ENCODE measurements at regions not wholly inside any gene's neighbourhood (a gene's known extent, or its start where the extent isn't known, plus 50 kb on each side); places are given as distances from the start of the nearest gene placed in this dataset.

DNA sequence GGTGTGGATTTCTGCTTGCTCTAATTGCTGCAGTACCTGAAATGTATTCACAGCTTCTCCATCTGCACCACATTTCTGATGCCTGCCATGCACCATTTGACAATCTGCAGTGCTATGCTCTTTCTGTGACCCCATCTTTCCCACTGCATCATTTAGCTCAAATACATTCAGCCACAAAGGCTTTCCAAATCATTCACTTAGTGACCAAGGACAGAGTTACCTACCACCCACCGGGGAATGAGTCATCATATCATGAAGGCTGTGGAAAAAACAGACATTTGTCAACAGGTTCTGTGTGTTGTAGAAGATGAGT is 465.5 kb upstream of the ATP2B1 start:
- Histone ChIP-seq H3K4me3 (ENCODE audit: low read length in 2 of 2) (no peak overlapping the region), H3K27me3 (ENCODE audit: control insufficient read depth in 1 of 2, insufficient read depth in 2 of 2, low read length in 1 of 2) (no peaks in the 10 kb centered on the region), H3K27ac (ENCODE audit: low read depth in 1 of 2, low read length in 2 of 2) (no peak overlapping the region), H3K4me1 (ENCODE audit: control insufficient read depth in 1 of 2, insufficient read depth in 2 of 2, low read length in 2 of 2) (no peaks in the 10 kb centered on the region), H3K9me3 (ENCODE audit: control insufficient read depth, low read length) (no peaks in the 10 kb centered on the region), H3K36me3 (ENCODE audit: control insufficient read depth in 1 of 2, insufficient read depth in 2 of 2, low read length in 1 of 2) (no peaks in the 10 kb centered on the region)
- WGBS, 2 donors, result 74 to 79% methylated on average over 1 of the region's 1 CpG
- intact Hi-C loops (cut with DNase I), result no loop called here
- ATAC-seq (ENCODE audit: low FRiP score), result no peak
- no peak for DNase-seq

DNA sequence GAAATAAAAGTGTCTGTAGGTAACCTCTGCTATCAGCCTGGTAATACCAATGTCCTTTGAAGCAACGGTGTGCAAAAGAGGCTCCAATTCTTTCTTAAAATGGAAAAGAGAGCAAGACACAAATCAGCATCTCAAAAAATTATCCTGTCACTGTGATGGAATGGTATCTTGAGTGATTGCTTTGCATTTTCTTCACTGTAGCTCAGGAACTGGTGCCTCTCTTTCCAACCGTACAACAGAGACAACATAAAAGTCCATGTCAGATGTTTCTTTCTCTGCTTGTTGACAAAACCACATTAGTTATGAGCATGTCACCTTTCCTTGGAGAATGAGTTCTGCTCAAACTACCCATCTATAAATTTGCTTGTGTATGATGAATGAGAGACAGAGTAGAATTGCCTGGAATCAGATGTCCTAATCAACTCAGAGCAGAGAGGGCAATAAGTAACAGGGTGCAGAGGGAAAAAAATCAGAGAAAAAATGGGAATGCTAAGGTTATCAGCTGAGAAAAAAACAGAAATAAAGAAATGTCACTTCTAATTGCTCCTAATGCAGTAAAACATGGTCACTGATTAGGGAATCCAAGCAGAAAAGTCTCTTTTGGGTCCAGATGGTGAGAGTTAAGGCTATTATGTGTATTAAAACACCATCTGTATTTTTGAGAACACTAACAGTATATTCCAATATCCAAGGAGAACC is 465.0 kb upstream of the ATP2B1 start:
- no peaks in the 10 kb centered on the region for H3K9me3 ChIP-seq (ENCODE audit: control insufficient read depth, low read length)
- no peak overlapping the region for H3K27ac ChIP-seq (ENCODE audit: low read depth in 1 of 2, low read length in 2 of 2)
- H3K36me3 ChIP-seq (ENCODE audit: control insufficient read depth in 1 of 2, insufficient read depth in 2 of 2, low read length in 1 of 2), result no peaks in the 10 kb centered on the region
- H3K4me1 ChIP-seq (ENCODE audit: control insufficient read depth in 1 of 2, insufficient read depth in 2 of 2, low read length in 2 of 2), result no peaks in the 10 kb centered on the region
- no peaks in the 10 kb centered on the region for H3K27me3 ChIP-seq (ENCODE audit: control insufficient read depth in 1 of 2, insufficient read depth in 2 of 2, low read length in 1 of 2)
- WGBS, 2 donors, result 84 to 91% methylated on average over 2 of the region's 2 CpGs
- intact Hi-C loops (cut with DNase I), result no loop called here
- H3K4me3 ChIP-seq (ENCODE audit: low read length in 2 of 2), result no peak overlapping the region
- ATAC-seq (ENCODE audit: low FRiP score) (no peak), DNase-seq (no peak)

DNA sequence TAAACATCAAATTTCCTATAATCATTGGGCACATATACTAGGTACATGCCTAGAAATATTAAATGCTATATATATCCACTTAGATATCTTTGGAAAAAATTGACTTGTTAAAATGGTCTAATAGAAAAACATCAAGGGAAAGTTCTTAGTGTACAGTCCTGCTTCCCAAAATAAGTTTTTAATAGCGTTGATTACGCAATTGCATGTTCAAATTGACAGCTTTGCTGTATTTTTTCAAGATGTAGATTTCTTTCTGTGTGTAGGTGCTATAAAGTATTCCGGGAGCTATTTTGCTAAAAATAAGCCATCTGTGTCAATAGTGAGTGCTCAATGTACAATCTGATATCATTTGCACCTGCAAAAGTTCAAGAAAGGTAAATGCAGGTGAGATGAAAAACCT is 463.9 kb upstream of the ATP2B1 start:
- no peaks in the 10 kb centered on the region for H3K27me3 ChIP-seq (ENCODE audit: control insufficient read depth in 1 of 2, insufficient read depth in 2 of 2, low read length in 1 of 2)
- no peak overlapping the region for H3K27ac ChIP-seq (ENCODE audit: low read depth in 1 of 2, low read length in 2 of 2)
- H3K4me1 ChIP-seq (ENCODE audit: control insufficient read depth in 1 of 2, insufficient read depth in 2 of 2, low read length in 2 of 2), result no peaks in the 10 kb centered on the region
- DNase-seq (no peak), ATAC-seq (ENCODE audit: low FRiP score) (no peak)
- H3K36me3 ChIP-seq (ENCODE audit: control insufficient read depth in 1 of 2, insufficient read depth in 2 of 2, low read length in 1 of 2), result no peaks in the 10 kb centered on the region
- no peak overlapping the region for H3K4me3 ChIP-seq (ENCODE audit: low read length in 2 of 2)
- H3K9me3 ChIP-seq (ENCODE audit: control insufficient read depth, low read length), result no peaks in the 10 kb centered on the region
- intact Hi-C loops (cut with DNase I), result no loop called here
- WGBS, 2 donors, result 92 to 93% methylated on average over 3 of the region's 3 CpGs

DNA sequence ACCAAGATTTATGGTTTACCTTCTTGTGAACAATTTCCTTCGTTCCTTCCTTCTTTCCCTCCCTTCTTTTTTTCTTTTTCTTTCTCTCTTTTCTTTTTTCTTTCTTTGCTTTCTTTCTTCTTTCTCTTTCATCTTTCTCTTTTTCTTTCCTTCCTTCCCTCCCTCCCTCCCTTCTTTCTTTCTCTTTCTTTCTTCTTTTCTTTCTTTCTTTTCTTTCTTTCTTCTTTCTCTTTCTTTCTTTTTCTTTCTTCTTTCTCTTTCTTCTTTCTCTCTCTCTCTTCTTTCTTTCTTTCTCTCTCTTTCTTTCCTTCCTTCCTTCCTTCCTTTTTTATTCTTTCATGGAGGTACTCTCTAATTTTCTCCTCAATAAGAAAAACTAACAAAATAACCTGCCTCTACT is 462.1 kb upstream of the ATP2B1 start:
- no peak for ATAC-seq (ENCODE audit: low FRiP score)
- Histone ChIP-seq H3K27me3 (ENCODE audit: control insufficient read depth in 1 of 2, insufficient read depth in 2 of 2, low read length in 1 of 2) (no peaks in the 10 kb centered on the region), H3K9me3 (ENCODE audit: control insufficient read depth, low read length) (no peaks in the 10 kb centered on the region), H3K36me3 (ENCODE audit: control insufficient read depth in 1 of 2, insufficient read depth in 2 of 2, low read length in 1 of 2) (no peaks in the 10 kb centered on the region), H3K4me1 (ENCODE audit: control insufficient read depth in 1 of 2, insufficient read depth in 2 of 2, low read length in 2 of 2) (no peaks in the 10 kb centered on the region), H3K27ac (ENCODE audit: low read depth in 1 of 2, low read length in 2 of 2) (no peak overlapping the region), H3K4me3 (ENCODE audit: low read length in 2 of 2) (no peak overlapping the region)
- intact Hi-C loops (cut with DNase I), result no loop called here
- no peak for DNase-seq
- 62 to 76% methylated on average over 1 of the region's 1 CpG for WGBS, 2 donors

DNA sequence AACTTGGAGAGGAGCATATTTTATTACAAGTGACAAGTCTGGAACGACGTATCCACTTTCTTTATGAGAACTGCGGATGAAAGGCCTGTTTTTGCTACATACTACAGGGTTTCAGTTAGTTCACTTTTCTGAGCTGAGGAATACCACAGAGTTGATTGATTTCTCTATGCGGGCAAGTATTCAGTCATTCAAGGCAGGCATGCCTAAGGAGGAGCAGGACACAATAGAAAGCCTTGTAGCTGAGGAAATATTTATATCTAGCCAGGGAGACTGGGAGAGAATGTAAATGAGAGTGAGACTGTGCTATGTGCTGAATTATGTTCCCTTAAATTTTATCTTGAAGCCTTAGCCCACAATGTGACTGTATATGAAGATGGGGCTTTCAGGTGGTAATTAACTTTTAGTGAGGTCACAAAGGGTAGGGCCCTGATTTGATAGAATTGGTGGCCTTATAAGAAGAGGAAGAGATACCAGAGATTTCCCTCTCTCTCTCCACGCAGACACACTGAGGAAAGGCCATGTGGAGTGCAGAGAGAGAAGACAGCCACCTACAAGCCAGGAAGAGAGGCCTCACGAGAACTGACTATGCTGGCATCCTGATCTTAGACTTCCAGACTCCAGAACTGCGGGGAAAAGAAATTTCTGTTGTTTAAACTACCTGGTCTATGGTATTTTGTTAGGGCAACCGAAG is 459.0 kb upstream of the ATP2B1 start:
- no peaks in the 10 kb centered on the region for H3K9me3 ChIP-seq (ENCODE audit: control insufficient read depth, low read length)
- H3K27ac ChIP-seq (ENCODE audit: low read depth in 1 of 2, low read length in 2 of 2), result no peak overlapping the region
- no peak for ATAC-seq (ENCODE audit: low FRiP score)
- intact Hi-C loops (cut with DNase I), result no loop called here
- H3K4me1 ChIP-seq (ENCODE audit: control insufficient read depth in 1 of 2, insufficient read depth in 2 of 2, low read length in 2 of 2), result no peaks in the 10 kb centered on the region
- WGBS, 2 donors, result 87 to 90% methylated on average over 8 of the region's 8 CpGs
- no peaks in the 10 kb centered on the region for H3K27me3 ChIP-seq (ENCODE audit: control insufficient read depth in 1 of 2, insufficient read depth in 2 of 2, low read length in 1 of 2)
- H3K4me3 ChIP-seq (ENCODE audit: low read length in 2 of 2), result no peak overlapping the region
- DNase-seq, result no peak
- H3K36me3 ChIP-seq (ENCODE audit: control insufficient read depth in 1 of 2, insufficient read depth in 2 of 2, low read length in 1 of 2), result no peaks in the 10 kb centered on the region

DNA sequence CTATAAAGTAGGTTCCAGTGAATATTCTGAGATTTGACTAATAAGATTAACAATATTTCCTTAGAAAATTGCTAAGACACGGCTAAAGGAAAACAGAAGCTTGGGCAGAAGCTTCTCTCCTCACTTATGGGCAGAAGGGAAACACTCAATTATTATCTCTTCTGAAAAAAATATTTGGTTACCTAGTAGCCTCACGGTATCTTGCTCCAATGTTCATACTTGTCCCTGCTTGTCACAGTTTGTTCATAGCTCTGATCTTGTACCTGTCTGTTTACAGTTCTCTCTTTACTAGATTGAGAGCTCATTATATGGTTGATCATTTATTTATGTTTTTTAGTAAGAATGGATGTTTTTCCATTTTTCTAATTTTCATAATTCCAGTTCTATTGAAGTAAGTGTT is 458.0 kb upstream of the ATP2B1 start:
- intact Hi-C loops (cut with DNase I), result no loop called here
- no peak for DNase-seq

DNA sequence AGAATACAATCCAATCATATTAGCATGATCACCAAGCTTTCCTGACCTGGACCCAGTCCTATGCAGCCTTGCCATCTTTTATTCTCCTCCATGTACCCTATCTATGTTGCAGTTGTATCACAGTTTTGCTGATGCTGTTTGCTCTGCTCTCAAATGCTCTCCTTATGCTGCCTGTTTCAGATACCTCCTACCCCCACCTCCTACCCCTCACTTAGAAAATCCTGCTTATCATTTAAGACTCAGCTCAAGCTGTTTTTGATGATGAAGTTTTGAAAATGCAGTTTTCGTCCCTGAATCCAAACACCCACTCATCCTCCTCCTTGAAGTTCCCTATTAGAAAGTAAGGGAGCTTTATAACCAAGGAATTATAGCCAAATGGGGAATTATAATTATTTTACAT is 457.4 kb upstream of the ATP2B1 start:
- Histone ChIP-seq H3K27ac (ENCODE audit: low read depth in 1 of 2, low read length in 2 of 2) (no peak overlapping the region), H3K4me1 (ENCODE audit: control insufficient read depth in 1 of 2, insufficient read depth in 2 of 2, low read length in 2 of 2) (no peaks in the 10 kb centered on the region), H3K4me3 (ENCODE audit: low read length in 2 of 2) (no peak overlapping the region), H3K36me3 (ENCODE audit: control insufficient read depth in 1 of 2, insufficient read depth in 2 of 2, low read length in 1 of 2) (no peaks in the 10 kb centered on the region), H3K27me3 (ENCODE audit: control insufficient read depth in 1 of 2, insufficient read depth in 2 of 2, low read length in 1 of 2) (peaks cover 0 to 1% of the 10 kb centered on the region in 2 donors), H3K9me3 (ENCODE audit: control insufficient read depth, low read length) (no peaks in the 10 kb centered on the region)
- intact Hi-C loops (cut with DNase I), result no loop called here
- 86 to 94% methylated on average over 1 of the region's 1 CpG for WGBS, 2 donors
- ATAC-seq (ENCODE audit: low FRiP score) (no peak), DNase-seq (no peak)

More for the DNA sequence above, 458.0 kb upstream of the ATP2B1 start:
- Histone ChIP-seq H3K4me3 (ENCODE audit: low read length in 2 of 2) (no peak overlapping the region), H3K9me3 (ENCODE audit: control insufficient read depth, low read length) (no peaks in the 10 kb centered on the region), H3K36me3 (ENCODE audit: control insufficient read depth in 1 of 2, insufficient read depth in 2 of 2, low read length in 1 of 2) (no peaks in the 10 kb centered on the region), H3K27me3 (ENCODE audit: control insufficient read depth in 1 of 2, insufficient read depth in 2 of 2, low read length in 1 of 2) (peaks cover 0 to 1% of the 10 kb centered on the region in 2 donors), H3K4me1 (ENCODE audit: control insufficient read depth in 1 of 2, insufficient read depth in 2 of 2, low read length in 2 of 2) (no peaks in the 10 kb centered on the region), H3K27ac (ENCODE audit: low read depth in 1 of 2, low read length in 2 of 2) (no peak overlapping the region)
- WGBS, 2 donors, result 88 to 96% methylated on average over 2 of the region's 2 CpGs
- ATAC-seq (ENCODE audit: low FRiP score), result no peak

DNA sequence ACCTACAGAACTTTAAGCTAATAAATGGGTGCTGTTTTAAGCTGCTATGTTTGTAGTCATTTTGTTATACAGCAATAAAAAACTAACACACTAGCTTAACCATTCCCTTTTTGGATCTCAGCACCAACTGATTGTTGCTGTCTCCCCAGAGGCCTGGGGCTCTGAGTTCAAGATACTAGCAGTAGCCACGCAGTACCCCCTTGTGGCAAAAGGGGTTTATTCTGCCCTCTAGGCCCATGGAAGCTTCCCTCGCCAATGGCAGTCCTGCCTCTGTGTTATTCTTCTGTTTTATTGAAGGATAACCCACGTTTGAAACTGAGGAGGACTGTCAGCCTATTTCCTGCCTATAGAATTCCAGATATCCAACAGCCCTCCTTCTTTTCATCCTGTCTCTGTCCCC is 455.3 kb upstream of the ATP2B1 start:
- H3K9me3 ChIP-seq (ENCODE audit: control insufficient read depth, low read length), result no peaks in the 10 kb centered on the region
- 61 to 62% methylated on average over 3 of the region's 3 CpGs for WGBS, 2 donors
- intact Hi-C loops (cut with DNase I), result no loop called here
- no peak for ATAC-seq (ENCODE audit: low FRiP score)
- H3K4me1 ChIP-seq (ENCODE audit: control insufficient read depth in 1 of 2, insufficient read depth in 2 of 2, low read length in 2 of 2), result no peaks in the 10 kb centered on the region
- no peak overlapping the region for H3K4me3 ChIP-seq (ENCODE audit: low read length in 2 of 2)
- no peaks in the 10 kb centered on the region for H3K36me3 ChIP-seq (ENCODE audit: control insufficient read depth in 1 of 2, insufficient read depth in 2 of 2, low read length in 1 of 2)
- no peak overlapping the region for H3K27ac ChIP-seq (ENCODE audit: low read depth in 1 of 2, low read length in 2 of 2)
- H3K27me3 ChIP-seq (ENCODE audit: control insufficient read depth in 1 of 2, insufficient read depth in 2 of 2, low read length in 1 of 2), result peaks cover 0 to 1% of the 10 kb centered on the region in 2 donors
- DNase-seq, result no peak

DNA sequence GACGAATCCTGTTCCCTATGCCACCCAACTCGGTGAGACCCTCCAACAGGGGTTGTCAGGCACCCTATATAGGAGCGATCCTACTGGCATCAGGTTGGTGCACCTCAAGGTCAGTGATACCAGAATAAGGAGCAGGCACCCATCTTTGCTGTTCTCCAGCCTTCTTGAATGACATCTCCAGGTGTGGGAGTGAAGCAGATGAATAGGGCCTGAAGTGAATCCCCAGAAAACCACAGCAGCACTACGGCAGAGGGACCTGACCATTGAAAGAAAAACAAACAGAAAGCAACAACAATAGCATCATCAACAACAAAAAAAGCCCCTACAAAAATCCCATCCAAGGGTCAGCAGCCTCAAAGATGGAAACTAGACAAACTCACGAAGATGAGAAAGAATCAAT is 445.2 kb upstream of the ATP2B1 start:
- intact Hi-C loops (cut with DNase I), result no loop called here
- ATAC-seq (ENCODE audit: low FRiP score) (no peak), DNase-seq (no peak)
- Histone ChIP-seq H3K4me1 (ENCODE audit: control insufficient read depth in 1 of 2, insufficient read depth in 2 of 2, low read length in 2 of 2) (no peaks in the 10 kb centered on the region), H3K27me3 (ENCODE audit: control insufficient read depth in 1 of 2, insufficient read depth in 2 of 2, low read length in 1 of 2) (no peaks in the 10 kb centered on the region), H3K9me3 (ENCODE audit: control insufficient read depth, low read length) (no peaks in the 10 kb centered on the region), H3K36me3 (ENCODE audit: control insufficient read depth in 1 of 2, insufficient read depth in 2 of 2, low read length in 1 of 2) (no peaks in the 10 kb centered on the region), H3K4me3 (ENCODE audit: low read length in 2 of 2) (no peak overlapping the region), H3K27ac (ENCODE audit: low read depth in 1 of 2, low read length in 2 of 2) (no peak overlapping the region)
- 92 to 96% methylated on average over 5 of the region's 5 CpGs for WGBS, 2 donors
